ENCODE measurements at regions not wholly inside any gene's neighbourhood (a gene's known extent, or its start where the extent isn't known, plus 50 kb on each side); places are given as distances from the start of the nearest gene placed in this dataset.
A peak's percentile ranks its signal among the peaks of the same experiment; 100 is the strongest.
"Not testable (repeated sequence)": the region's sequence is repeated elsewhere in the genome, so short reads cannot be mapped to it uniquely, and the experiment has no call there.

GRCh38 chr3:34568766-34569165 lies 770.3 kb downstream of the PDCD6IP start:
- no peak for DNase-seq

GRCh38 chr3:34569437-34569836 lies 771.0 kb downstream of the PDCD6IP start:
- no peak for DNase-seq

- no peak for DNase-seq
Observed at GRCh38 chr3:34570916-34571705, 772.7 kb downstream of the PDCD6IP start.

GRCh38 chr3:34571714-34572113 lies 773.3 kb downstream of the PDCD6IP start:
- DNase-seq = no peak

- no peak for DNase-seq
Observed at GRCh38 chr3:34575776-34576175, 777.3 kb downstream of the PDCD6IP start.

- DNase-seq = no peak
Observed at GRCh38 chr3:34582055-34582454, 783.6 kb downstream of the PDCD6IP start.

- no peak for DNase-seq
Observed at GRCh38 chr3:34583451-34583850, 785.0 kb downstream of the PDCD6IP start.

GRCh38 chr3:34584971-34585370 lies 786.5 kb downstream of the PDCD6IP start:
- DNase-seq = no peak

GRCh38 chr3:34599595-34599994 lies 801.2 kb downstream of the PDCD6IP start:
- DNase-seq = no peak

GRCh38 chr3:34619990-34620389 lies 821.6 kb downstream of the PDCD6IP start:
- no peak for DNase-seq

- no peak for DNase-seq
Observed at GRCh38 chr3:34626699-34627098, 828.3 kb downstream of the PDCD6IP start.

GRCh38 chr3:34634939-34635338 lies 836.5 kb downstream of the PDCD6IP start:
- peak; percentile 82 for DNase-seq

- DNase-seq = no peak
Observed at GRCh38 chr3:34635352-34635850, 837.0 kb downstream of the PDCD6IP start.

- no peak for DNase-seq
Observed at GRCh38 chr3:34646911-34647460, 848.6 kb downstream of the PDCD6IP start.

- no peak for DNase-seq
Observed at GRCh38 chr3:34650131-34650530, 851.7 kb downstream of the PDCD6IP start.

- DNase-seq = no peak
Observed at GRCh38 chr3:34668915-34669314, 870.5 kb downstream of the PDCD6IP start.

GRCh38 chr3:34669490-34669889 lies 871.1 kb downstream of the PDCD6IP start:
- DNase-seq = no peak

- DNase-seq = no peak
Observed at GRCh38 chr3:34675383-34676120, 877.1 kb downstream of the PDCD6IP start.

GRCh38 chr3:34676436-34676835 lies 878.0 kb downstream of the PDCD6IP start:
- no peak for DNase-seq

- no peak for DNase-seq
Observed at GRCh38 chr3:34678575-34678974, 880.1 kb downstream of the PDCD6IP start.

GRCh38 chr3:34679055-34679454 lies 880.6 kb downstream of the PDCD6IP start:
- DNase-seq = not testable (repeated sequence)

GRCh38 chr3:34683851-34684250 lies 885.4 kb downstream of the PDCD6IP start:
- DNase-seq = peak; percentile 16

GRCh38 chr3:34686541-34686940 lies 888.1 kb downstream of the PDCD6IP start:
- no peak for DNase-seq

GRCh38 chr3:34687671-34688070 lies 889.2 kb downstream of the PDCD6IP start:
- no peak for DNase-seq

Data from NCI-H2171 (cell line).